H1 (cell line): ENCODE measurements at regions not wholly inside any gene's neighbourhood (a gene's known extent, or its start where the extent isn't known, plus 50 kb on each side); places are given as distances from the start of the nearest gene placed in this dataset.

ENCODE experiments used
- CTCF ChIA-PET: fragments of 300-600 bp; sonication (Branson Sonifier 250); formaldehyde crosslinking; loops from one replicate; lab custom pipeline; 2021; ENCODE audit not compliant: partially characterized antibody; lab: Charles Lee
- POLR2A ChIA-PET: fragments of 300-600 bp; sonication (Branson Sonifier 250); formaldehyde crosslinking; loops from one replicate; lab custom pipeline; 2021; ENCODE audit warnings: inconsistent platforms; ENCODE audit not compliant: partially characterized antibody; lab: Charles Lee
- DNase-seq, 2 experiments: peaks; one replicate each; pipeline versions ENCODE4 v3.0.0 to v3.0.0-alpha.2; 2010 to 2022; ENCODE audit warnings: low spot score in 2 of 2, low read depth in 1 of 2, mixed read lengths in 1 of 2
- FAIRE-seq: peaks from 2 replicates; lab custom pipeline; 2011; peaks lifted over from hg19 to GRCh38; lab: Jason Lieb, UNC
- H2AFZ ChIP-seq: 2 replicates; pipeline ENCODE4 v1.8.1; 2012; ENCODE audit warnings: low read length, inconsistent platforms
- H2AK5ac ChIP-seq: 2 replicates; pipeline ENCODE4 v1.6.1; 2013; ENCODE audit warnings: low read depth, low read length
- H2BK120ac ChIP-seq: replicated peaks from 2 replicates; pipeline ENCODE3; 2013; ENCODE audit warnings: low read depth, low read length, inconsistent platforms
- H2BK12ac ChIP-seq: 2 replicates; pipeline ENCODE4 v1.6.1; 2013; ENCODE audit warnings: low read depth, low read length
- H2BK15ac ChIP-seq: 2 replicates; pipeline ENCODE4 v1.6.1; 2013; ENCODE audit warnings: low read length
- H2BK20ac ChIP-seq: 2 replicates; pipeline ENCODE4 v1.6.1; 2013; ENCODE audit warnings: low read length
- H2BK5ac ChIP-seq: 2 replicates; pipeline ENCODE4 v1.6.1; 2013; ENCODE audit warnings: low read depth, low read length
- H3K14ac ChIP-seq: 2 replicates; pipeline ENCODE4 v1.6.1; 2013; ENCODE audit warnings: inconsistent platforms; ENCODE audit not compliant: insufficient read length
- H3K18ac ChIP-seq: 2 replicates; pipeline ENCODE4 v1.6.1; 2013; ENCODE audit warnings: low read length; ENCODE audit errors: extremely low read depth
- H3K23ac ChIP-seq: 2 replicates; pipeline ENCODE4 v1.6.1; 2013; ENCODE audit warnings: inconsistent platforms; ENCODE audit not compliant: insufficient read length
- H3K23me2 ChIP-seq: 2 replicates; pipeline ENCODE4 v1.6.1; 2013; ENCODE audit warnings: low read depth, low read length
- H3K27ac ChIP-seq: 2 replicates; pipeline ENCODE4 v1.6.1; 2011; ENCODE audit warnings: low read depth, low read length, inconsistent platforms
- H3K27me3 ChIP-seq, 4 experiments: replicated peaks in 1 of 4; 1 replicate in 1 of 4; 2 replicates in 3 of 4; pipeline versions ENCODE4 v1.6.1 to v1.8.1; 2011 to 2013; ENCODE audit warnings: low read length in 3 of 4, mild to moderate bottlenecking in 3 of 4, inconsistent platforms in 2 of 4, mixed read lengths in 2 of 4, moderate library complexity in 1 of 4; ENCODE audit not compliant: control insufficient read depth in 3 of 4, insufficient read depth in 3 of 4; ENCODE audit errors: extremely low read depth in 1 of 4
- H3K36me3 ChIP-seq, 4 experiments: 2 replicates each; pipeline versions ENCODE4 v1.6.1 to v1.8.1; 2011 to 2013; ENCODE audit warnings: mild to moderate bottlenecking in 4 of 4, low read length in 3 of 4, moderate library complexity in 2 of 4, control low read depth in 1 of 4, inconsistent platforms in 1 of 4; ENCODE audit not compliant: insufficient read depth in 4 of 4, control insufficient read depth in 2 of 4
- H3K4ac ChIP-seq: replicated peaks from 2 replicates; pipeline ENCODE3; 2013; ENCODE audit warnings: low read length, low read depth, mixed read lengths, inconsistent platforms; ENCODE audit not compliant: insufficient read length
- H3K4me1 ChIP-seq, 4 experiments: replicated peaks in 1 of 4; 1 replicate in 1 of 4; 2 replicates in 3 of 4; pipeline versions ENCODE4 v1.6.1 to v1.8.1; 2011 to 2013; ENCODE audit warnings: low read length in 3 of 4, inconsistent platforms in 2 of 4, mixed read lengths in 1 of 4; ENCODE audit not compliant: insufficient read depth in 4 of 4, control insufficient read depth in 3 of 4
- H3K4me2 ChIP-seq, 2 experiments: 2 replicates each; pipeline versions ENCODE4 v1.6.1 to v1.8.1; 2011 to 2013; ENCODE audit warnings: low read depth in 2 of 2, low read length in 2 of 2, control low read depth in 1 of 2, inconsistent platforms in 1 of 2, mild to moderate bottlenecking in 1 of 2; ENCODE audit not compliant: insufficient read depth in 1 of 2
- H3K4me3 ChIP-seq, 4 experiments: fragments of 200-600, 300-600 bp in 1 of 4; sonication (generic), shearing (Covaris generic), sonication (Bioruptor Twin) in 1 of 4; 2 replicates each; pipeline versions ENCODE4 v1.5.1 to v1.8.1; 2011 to 2016; ENCODE audit warnings: low read length in 4 of 4, low read depth in 3 of 4, control low read depth in 2 of 4, inconsistent platforms in 2 of 4, mild to moderate bottlenecking in 2 of 4, mixed read lengths in 1 of 4, moderate library complexity in 1 of 4; ENCODE audit not compliant: insufficient read depth in 2 of 4; ENCODE audit errors: extremely low read depth in 1 of 4
- H3K56ac ChIP-seq: replicated peaks from 2 replicates; pipeline ENCODE3; 2013; ENCODE audit warnings: low read depth, mild to moderate bottlenecking, mixed read lengths, low read length, inconsistent platforms; ENCODE audit not compliant: insufficient read length
- H3K79me1 ChIP-seq: 2 replicates; pipeline ENCODE4 v1.6.1; 2013; ENCODE audit warnings: low read depth, low read length, control low read depth
- H3K79me2 ChIP-seq, 2 experiments: 2 replicates each; pipeline versions ENCODE4 v1.6.1 to v1.8.1; 2012 to 2013; ENCODE audit warnings: low read length in 2 of 2, mild to moderate bottlenecking in 2 of 2, inconsistent platforms in 1 of 2; ENCODE audit not compliant: insufficient read depth in 2 of 2, control insufficient read depth in 1 of 2
- H3K9ac ChIP-seq, 4 experiments: replicated peaks in 1 of 4; 1 replicate in 1 of 4; 2 replicates in 3 of 4; pipeline versions ENCODE4 v1.6.1 to v1.8.1; 2011 to 2013; ENCODE audit warnings: low read depth in 3 of 4, low read length in 3 of 4, control low read depth in 2 of 4, mild to moderate bottlenecking in 2 of 4, moderate library complexity in 2 of 4, inconsistent platforms in 1 of 4; ENCODE audit errors: extremely low read depth in 1 of 4
- H3K9me3 ChIP-seq, 2 experiments: 2 replicates each; pipeline versions ENCODE4 v1.6.1 to v1.8.1; 2012 to 2013; ENCODE audit warnings: mild to moderate bottlenecking in 2 of 2, moderate library complexity in 2 of 2, control low read depth in 1 of 2, inconsistent platforms in 1 of 2, low read depth in 1 of 2, low read length in 1 of 2, mixed read lengths in 1 of 2; ENCODE audit not compliant: insufficient read depth in 2 of 2
- H4K20me1 ChIP-seq, 2 experiments: replicated peaks in 1 of 2; 2 replicates each; pipeline versions ENCODE3 to v1.8.1; 2011 to 2013; ENCODE audit warnings: inconsistent platforms in 2 of 2, low read length in 2 of 2, mild to moderate bottlenecking in 1 of 2; ENCODE audit not compliant: insufficient read depth in 2 of 2, control insufficient read depth in 1 of 2
- H4K5ac ChIP-seq: 2 replicates; pipeline ENCODE4 v1.6.1; 2013; ENCODE audit warnings: low read length, low read depth, mixed read lengths, inconsistent platforms; ENCODE audit not compliant: insufficient read length
- H4K8ac ChIP-seq: 2 replicates; pipeline ENCODE4 v1.8.0; 2013; ENCODE audit warnings: mild to moderate bottlenecking, moderate library complexity, low read length, inconsistent platforms; ENCODE audit not compliant: insufficient read depth; ENCODE audit errors: extremely low read depth
- H4K91ac ChIP-seq: replicated peaks from 2 replicates; pipeline ENCODE3; 2013; ENCODE audit warnings: low read length, mixed read lengths, inconsistent platforms; ENCODE audit not compliant: insufficient read length
- CHD2 ChIP-seq: IDR thresholded peaks from 2 replicates; pipeline ENCODE4 v1.6.1; 2012; ENCODE audit warnings: low read length, improper control_type of control experiment
- CREB1 ChIP-seq: IDR thresholded peaks from 2 replicates; pipeline ENCODE4 v1.6.1; 2012; ENCODE audit warnings: inconsistent platforms
- KDM5A ChIP-seq: fragments of 200-600 bp; IDR thresholded peaks from 2 replicates; pipeline ENCODE4 v1.7.1; 2012; ENCODE audit warnings: mild to moderate bottlenecking, low read length, inconsistent platforms, mixed read lengths
- MAFK ChIP-seq: IDR thresholded peaks from 2 replicates; pipeline ENCODE4 v1.6.1; 2012; ENCODE audit warnings: low read depth, mild to moderate bottlenecking, improper control_type of control experiment, low read length
- MAX ChIP-seq: IDR thresholded peaks from 2 replicates; pipeline ENCODE4 v1.6.1; 2012; ENCODE audit warnings: inconsistent platforms
- RFX5 ChIP-seq: IDR thresholded peaks from 2 replicates; pipeline ENCODE4 v1.6.1; 2011; ENCODE audit warnings: low read depth, low read length, improper control_type of control experiment, borderline replicate concordance
- SP4 ChIP-seq: IDR thresholded peaks from 2 replicates; pipeline ENCODE4 v1.6.1; 2012; ENCODE audit warnings: low read length, inconsistent platforms
- TEAD4 ChIP-seq: IDR thresholded peaks from 2 replicates; pipeline ENCODE4 v1.6.1; 2012; ENCODE audit warnings: low read depth, low read length, inconsistent platforms, mixed read lengths
- WGBS, 2 experiments: shearing (Covaris generic) in 1 of 2; methylation state at CpG; one replicate each; pipeline versions ENCODE4 v1.1.6 to v1.1.7; 2013 to 2015; ENCODE audit warnings: low lambda C conversion rate in 2 of 2, mixed read lengths in 2 of 2, inconsistent platforms in 1 of 2, low coverage in 1 of 2, missing lambda C conversion rate in 1 of 2; ENCODE audit not compliant: insufficient replicate concordance in 2 of 2, insufficient coverage in 1 of 2, insufficient read length in 1 of 2; ENCODE audit errors: extremely low coverage in 1 of 2, missing lambda C conversion rate in 1 of 2; 5-methylcytosine and 5-hydroxymethylcytosine counted together

GRCh38 chr2:83615511-83615910 is 843.6 kb downstream of the SUCLG1 start:
- no peak overlapping the region for H4K5ac ChIP-seq
- no peaks in the 10 kb centered on the region for H3K4me1 ChIP-seq
- H2AFZ ChIP-seq, result no peak overlapping the region
- H3K23ac ChIP-seq, result no peak overlapping the region
- H2BK15ac ChIP-seq, result no peak overlapping the region
- no peaks in the 10 kb centered on the region for H3K79me2 ChIP-seq
- no peak overlapping the region for H3K27ac ChIP-seq
- H3K23me2 ChIP-seq, result no peaks in the 10 kb centered on the region
- no peak overlapping the region for H3K14ac ChIP-seq
- POLR2A ChIA-PET, result no interaction called here
- H2BK12ac ChIP-seq, result no peak overlapping the region
- FAIRE-seq (no peak), DNase-seq (no peak)
- no peak overlapping the region for H2BK5ac ChIP-seq
- no peak overlapping the region for H3K4me3 ChIP-seq
- CTCF ChIA-PET, result no interaction called here
- H3K18ac ChIP-seq, result no peak overlapping the region
- H3K27me3 ChIP-seq, result no peaks in the 10 kb centered on the region
- H2BK120ac ChIP-seq, result no peak overlapping the region
- H3K79me1 ChIP-seq, result no peaks in the 10 kb centered on the region
- H3K9ac ChIP-seq, result no peak overlapping the region
- H3K36me3 ChIP-seq, result no peaks in the 10 kb centered on the region
- H3K9me3 ChIP-seq, result no peaks in the 10 kb centered on the region
- no peak for TF ChIP-seq CHD2
- TF ChIP-seq RFX5, result no peak
- no peak for TF ChIP-seq MAFK
- no peak for TF ChIP-seq CREB1
- no peak for TF ChIP-seq TEAD4
- no peak for TF ChIP-seq MAX
- TF ChIP-seq SP4, result no peak
- no peak for TF ChIP-seq KDM5A
- no peak overlapping the region for H3K56ac ChIP-seq
- H3K4ac ChIP-seq, result no peak overlapping the region
- H4K91ac ChIP-seq, result no peak overlapping the region
- H2BK20ac ChIP-seq, result no peak overlapping the region
- 97% methylated on average over 4 of the region's 4 CpGs; no CpG with 5 or more reads in 1 of the 2 experiments for WGBS, 2 experiments
- H3K4me2 ChIP-seq, result no peak overlapping the region
- H2AK5ac ChIP-seq, result no peak overlapping the region
- H4K20me1 ChIP-seq, result no peaks in the 10 kb centered on the region
- no peak overlapping the region for H4K8ac ChIP-seq
